Upper lobe of left lung (tissue), 4 donors: ENCODE measurements at regions not wholly inside any gene's neighbourhood (a gene's known extent, or its start where the extent isn't known, plus 50 kb on each side); places are given as distances from the start of the nearest gene placed in this dataset.

Experiments
- EP300 ChIP-seq, 4 donors: sonication (generic); formaldehyde crosslinking; IDR thresholded peaks; one replicate each; pipeline ENCODE4 v1.5.1; 2017; ENCODE audit warnings: antibody characterized with exemption in 4 of 4, control low read depth in 2 of 4
- POLR2A ChIP-seq, 4 donors: fragments of 450-650 bp; IDR thresholded peaks; one replicate each; pipeline ENCODE4 v1.5.1; 2016 to 2017; ENCODE audit warnings: antibody characterized with exemption in 4 of 4, mild to moderate bottlenecking in 2 of 4
- POLR2AphosphoS5 ChIP-seq, 2 donors: sonication (generic); formaldehyde crosslinking; IDR thresholded peaks; one replicate each; pipeline ENCODE4 v1.5.1; 2017; ENCODE audit warnings: antibody characterized with exemption in 2 of 2
- TF ChIP-seq, protein P1 (sequence below), 6 experiments: fragments of 450-650 bp in 4 of 6; fragments of 200-600 bp in 2 of 6; sonication (generic) in 2 of 6; IDR thresholded peaks; one replicate each; pipeline ENCODE4 v1.5.1; 2016 to 2019; ENCODE audit warnings: antibody characterized with exemption in 6 of 6

DNA sequence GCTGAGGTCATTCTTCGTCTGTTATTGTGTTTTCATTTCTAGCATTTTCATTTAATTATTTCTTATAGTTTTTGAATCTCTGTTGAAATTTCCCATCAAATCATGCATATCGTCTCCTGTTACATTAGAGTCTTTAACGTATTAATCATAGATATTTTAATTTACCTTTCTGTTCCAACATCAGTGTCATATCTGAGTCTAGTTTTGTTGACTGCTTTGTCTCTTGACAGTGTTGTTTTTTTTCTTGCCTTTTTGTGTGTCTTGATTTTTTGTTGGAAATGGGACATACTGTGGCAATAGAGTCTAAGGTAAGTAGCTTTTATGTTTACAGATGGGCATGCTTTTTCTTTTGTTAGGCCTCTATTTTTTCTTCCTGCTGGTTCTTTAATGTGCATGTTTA, 286.8 kb upstream of the THRB start:
- TF ChIP-seq POLR2AphosphoS5 (IDR thresholded peaks at IDR 0.05) (no peak), POLR2A (IDR thresholded peaks at IDR 0.05) (no peak), EP300 (IDR thresholded peaks at IDR 0.05) (no peak)
- TF ChIP-seq, protein P1, sequence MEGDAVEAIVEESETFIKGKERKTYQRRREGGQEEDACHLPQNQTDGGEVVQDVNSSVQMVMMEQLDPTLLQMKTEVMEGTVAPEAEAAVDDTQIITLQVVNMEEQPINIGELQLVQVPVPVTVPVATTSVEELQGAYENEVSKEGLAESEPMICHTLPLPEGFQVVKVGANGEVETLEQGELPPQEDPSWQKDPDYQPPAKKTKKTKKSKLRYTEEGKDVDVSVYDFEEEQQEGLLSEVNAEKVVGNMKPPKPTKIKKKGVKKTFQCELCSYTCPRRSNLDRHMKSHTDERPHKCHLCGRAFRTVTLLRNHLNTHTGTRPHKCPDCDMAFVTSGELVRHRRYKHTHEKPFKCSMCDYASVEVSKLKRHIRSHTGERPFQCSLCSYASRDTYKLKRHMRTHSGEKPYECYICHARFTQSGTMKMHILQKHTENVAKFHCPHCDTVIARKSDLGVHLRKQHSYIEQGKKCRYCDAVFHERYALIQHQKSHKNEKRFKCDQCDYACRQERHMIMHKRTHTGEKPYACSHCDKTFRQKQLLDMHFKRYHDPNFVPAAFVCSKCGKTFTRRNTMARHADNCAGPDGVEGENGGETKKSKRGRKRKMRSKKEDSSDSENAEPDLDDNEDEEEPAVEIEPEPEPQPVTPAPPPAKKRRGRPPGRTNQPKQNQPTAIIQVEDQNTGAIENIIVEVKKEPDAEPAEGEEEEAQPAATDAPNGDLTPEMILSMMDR (IDR thresholded peaks at IDR 0.05): no peak
